ENCODE measurements at regions not wholly inside any gene's neighbourhood (a gene's known extent, or its start where the extent isn't known, plus 50 kb on each side); places are given as distances from the start of the nearest gene placed in this dataset.
"Not testable (repeated sequence)": the region's sequence is repeated elsewhere in the genome, so short reads cannot be mapped to it uniquely, and the experiment has no call there.

- CTCF ChIA-PET (ENCODE audit: partially characterized antibody); H3K27ac ChIP-seq (ENCODE audit: low read depth, low read length); H3K4me3 ChIP-seq (ENCODE audit: extremely low read depth in 1 of 4, insufficient read depth in 2 of 4, low read depth in 3 of 4, low read length in 4 of 4); H3K23ac ChIP-seq (ENCODE audit: insufficient read length); H3K14ac ChIP-seq (ENCODE audit: insufficient read length); H2BK120ac ChIP-seq (replicated peaks; ENCODE audit: low read depth, low read length); H2BK5ac ChIP-seq (ENCODE audit: low read depth, low read length); H3K23me2 ChIP-seq (ENCODE audit: low read depth, low read length); H3K18ac ChIP-seq (ENCODE audit: extremely low read depth, low read length); H4K8ac ChIP-seq (ENCODE audit: extremely low read depth, insufficient read depth, low read length); H3K4me2 ChIP-seq (ENCODE audit: insufficient read depth in 1 of 2, low read depth in 2 of 2, low read length in 2 of 2); H4K5ac ChIP-seq (ENCODE audit: insufficient read length, low read depth, low read length); H2AK5ac ChIP-seq (ENCODE audit: low read depth, low read length); H3K79me2 ChIP-seq (ENCODE audit: control insufficient read depth in 1 of 2, insufficient read depth in 2 of 2, low read length in 2 of 2); H3K9ac ChIP-seq (replicated peaks in 1 of 4; ENCODE audit: extremely low read depth in 1 of 4, low read depth in 3 of 4, low read length in 3 of 4); H3K79me1 ChIP-seq (ENCODE audit: low read depth, low read length); H3K4me1 ChIP-seq (replicated peaks in 1 of 4; ENCODE audit: control insufficient read depth in 3 of 4, insufficient read depth in 4 of 4, low read length in 3 of 4); H4K20me1 ChIP-seq (replicated peaks in 1 of 2; ENCODE audit: control insufficient read depth in 1 of 2, insufficient read depth in 2 of 2, low read length in 2 of 2); POLR2A ChIA-PET (ENCODE audit: partially characterized antibody); H3K36me3 ChIP-seq (ENCODE audit: control insufficient read depth in 2 of 4, insufficient read depth in 4 of 4, low read length in 3 of 4); H3K56ac ChIP-seq (replicated peaks; ENCODE audit: insufficient read length, low read depth, low read length); H2AFZ ChIP-seq (ENCODE audit: low read length); H2BK20ac ChIP-seq (ENCODE audit: low read length); FAIRE-seq; DNase-seq (ENCODE audit: low read depth in 1 of 2, low spot score in 2 of 2); H4K91ac ChIP-seq (replicated peaks; ENCODE audit: insufficient read length, low read length); H2BK12ac ChIP-seq (ENCODE audit: low read depth, low read length); H2BK15ac ChIP-seq (ENCODE audit: low read length); H3K4ac ChIP-seq (replicated peaks; ENCODE audit: insufficient read length, low read depth, low read length); H3K27me3 ChIP-seq (replicated peaks in 1 of 4; ENCODE audit: control insufficient read depth in 3 of 4, extremely low read depth in 1 of 4, insufficient read depth in 3 of 4, low read length in 3 of 4): not testable (repeated sequence)
- WGBS, 2 experiments (ENCODE audit: extremely low coverage in 1 of 2, insufficient coverage in 1 of 2, insufficient read length in 1 of 2, insufficient replicate concordance in 2 of 2, low coverage in 1 of 2, low lambda C conversion rate in 2 of 2, missing lambda C conversion rate in 1 of 2), result 100% methylated on average over 1 of the region's 42 CpGs; no CpG with 5 or more reads in 1 of the 2 experiments
- H3K9me3 ChIP-seq (ENCODE audit: insufficient read depth in 2 of 2, low read depth in 1 of 2, low read length in 1 of 2), result peaks cover 16 to 52% of the 10 kb centered on the region in 2 experiments
Observed at GRCh38 chr13:18194631-18195364, 986.8 kb downstream of the TUBA3C start.

- H4K20me1 ChIP-seq (replicated peaks in 1 of 2; ENCODE audit: control insufficient read depth in 1 of 2, insufficient read depth in 2 of 2, low read length in 2 of 2); H2AFZ ChIP-seq (ENCODE audit: low read length); H3K79me1 ChIP-seq (ENCODE audit: low read depth, low read length); FAIRE-seq; H2BK20ac ChIP-seq (ENCODE audit: low read length); POLR2A ChIA-PET (ENCODE audit: partially characterized antibody); H4K91ac ChIP-seq (replicated peaks; ENCODE audit: insufficient read length, low read length); H3K27me3 ChIP-seq (replicated peaks in 1 of 4; ENCODE audit: control insufficient read depth in 3 of 4, extremely low read depth in 1 of 4, insufficient read depth in 3 of 4, low read length in 3 of 4); H3K4me2 ChIP-seq (ENCODE audit: insufficient read depth in 1 of 2, low read depth in 2 of 2, low read length in 2 of 2); H3K18ac ChIP-seq (ENCODE audit: extremely low read depth, low read length); H4K5ac ChIP-seq (ENCODE audit: insufficient read length, low read depth, low read length); H3K27ac ChIP-seq (ENCODE audit: low read depth, low read length); H2BK5ac ChIP-seq (ENCODE audit: low read depth, low read length); H3K14ac ChIP-seq (ENCODE audit: insufficient read length); H2BK120ac ChIP-seq (replicated peaks; ENCODE audit: low read depth, low read length); H3K79me2 ChIP-seq (ENCODE audit: control insufficient read depth in 1 of 2, insufficient read depth in 2 of 2, low read length in 2 of 2); CTCF ChIA-PET (ENCODE audit: partially characterized antibody); H2BK15ac ChIP-seq (ENCODE audit: low read length); H3K23me2 ChIP-seq (ENCODE audit: low read depth, low read length); H2BK12ac ChIP-seq (ENCODE audit: low read depth, low read length); H4K8ac ChIP-seq (ENCODE audit: extremely low read depth, insufficient read depth, low read length); H3K4me1 ChIP-seq (replicated peaks in 1 of 4; ENCODE audit: control insufficient read depth in 3 of 4, insufficient read depth in 4 of 4, low read length in 3 of 4); H3K23ac ChIP-seq (ENCODE audit: insufficient read length); H3K4ac ChIP-seq (replicated peaks; ENCODE audit: insufficient read length, low read depth, low read length); DNase-seq (ENCODE audit: low read depth in 1 of 2, low spot score in 2 of 2); H3K9ac ChIP-seq (replicated peaks in 1 of 4; ENCODE audit: extremely low read depth in 1 of 4, low read depth in 3 of 4, low read length in 3 of 4); H3K36me3 ChIP-seq (ENCODE audit: control insufficient read depth in 2 of 4, insufficient read depth in 4 of 4, low read length in 3 of 4); H3K4me3 ChIP-seq (ENCODE audit: extremely low read depth in 1 of 4, insufficient read depth in 2 of 4, low read depth in 3 of 4, low read length in 4 of 4); H3K56ac ChIP-seq (replicated peaks; ENCODE audit: insufficient read length, low read depth, low read length); H2AK5ac ChIP-seq (ENCODE audit: low read depth, low read length): not testable (repeated sequence)
- peaks cover 17 to 49% of the 10 kb centered on the region in 2 experiments for H3K9me3 ChIP-seq (ENCODE audit: insufficient read depth in 2 of 2, low read depth in 1 of 2, low read length in 1 of 2)
- 89% methylated on average over 24 of the region's 27 CpGs; no CpG with 5 or more reads in 1 of the 2 experiments for WGBS, 2 experiments (ENCODE audit: extremely low coverage in 1 of 2, insufficient coverage in 1 of 2, insufficient read length in 1 of 2, insufficient replicate concordance in 2 of 2, low coverage in 1 of 2, low lambda C conversion rate in 2 of 2, missing lambda C conversion rate in 1 of 2)
Observed at GRCh38 chr13:18194104-18194503, 987.5 kb downstream of the TUBA3C start.
